ENCODE measurements at regions not wholly inside any gene's neighbourhood (a gene's known extent, or its start where the extent isn't known, plus 50 kb on each side); places are given as distances from the start of the nearest gene placed in this dataset.

DNA sequence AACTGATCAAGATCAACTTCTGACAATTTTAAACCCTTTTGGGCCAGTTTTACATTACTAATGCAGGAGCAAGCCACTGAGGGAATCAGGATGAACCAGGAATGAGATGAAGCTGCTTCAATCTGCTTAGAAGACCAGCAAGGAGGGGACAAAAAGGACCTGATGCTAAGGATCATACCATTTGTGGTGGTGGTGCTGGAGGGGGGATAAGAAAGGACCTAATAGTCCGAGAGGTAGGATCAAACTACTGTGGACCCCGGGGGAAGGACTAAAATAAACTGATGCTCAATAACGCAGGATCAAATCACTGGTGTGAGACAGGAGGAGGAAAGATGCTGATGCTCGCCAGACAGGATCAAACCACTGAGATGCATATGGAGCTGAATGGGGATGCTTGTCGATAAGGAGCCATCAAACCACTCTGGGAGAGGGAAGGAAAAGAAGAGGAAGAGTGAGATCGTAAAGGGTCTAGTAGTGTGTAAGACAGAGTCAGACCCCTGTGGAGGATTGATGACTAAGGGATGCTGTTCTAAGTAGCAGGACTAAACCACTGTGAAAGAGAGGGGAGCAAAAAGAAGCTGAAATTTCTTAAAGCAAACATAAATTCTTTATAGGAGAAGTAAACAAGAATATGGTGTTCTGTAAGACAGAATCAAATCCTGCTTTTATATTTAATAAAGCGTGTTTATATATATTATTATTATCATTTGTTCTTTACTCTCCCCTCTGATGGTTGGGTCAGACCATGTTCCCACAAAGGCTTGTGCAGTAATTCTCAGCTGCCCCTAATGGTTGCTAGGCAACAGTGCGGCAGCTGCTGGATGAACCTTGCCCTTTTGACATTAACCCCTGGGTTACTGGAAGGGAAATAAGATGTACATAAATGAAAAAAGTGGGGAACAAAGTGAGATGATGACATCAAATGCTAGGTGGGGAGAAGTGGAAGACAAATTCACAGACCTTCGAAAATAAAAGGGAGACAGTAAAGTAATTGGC is 432.5 kb upstream of the FGF16 start:
- TF ChIP-seq, protein P1, sequence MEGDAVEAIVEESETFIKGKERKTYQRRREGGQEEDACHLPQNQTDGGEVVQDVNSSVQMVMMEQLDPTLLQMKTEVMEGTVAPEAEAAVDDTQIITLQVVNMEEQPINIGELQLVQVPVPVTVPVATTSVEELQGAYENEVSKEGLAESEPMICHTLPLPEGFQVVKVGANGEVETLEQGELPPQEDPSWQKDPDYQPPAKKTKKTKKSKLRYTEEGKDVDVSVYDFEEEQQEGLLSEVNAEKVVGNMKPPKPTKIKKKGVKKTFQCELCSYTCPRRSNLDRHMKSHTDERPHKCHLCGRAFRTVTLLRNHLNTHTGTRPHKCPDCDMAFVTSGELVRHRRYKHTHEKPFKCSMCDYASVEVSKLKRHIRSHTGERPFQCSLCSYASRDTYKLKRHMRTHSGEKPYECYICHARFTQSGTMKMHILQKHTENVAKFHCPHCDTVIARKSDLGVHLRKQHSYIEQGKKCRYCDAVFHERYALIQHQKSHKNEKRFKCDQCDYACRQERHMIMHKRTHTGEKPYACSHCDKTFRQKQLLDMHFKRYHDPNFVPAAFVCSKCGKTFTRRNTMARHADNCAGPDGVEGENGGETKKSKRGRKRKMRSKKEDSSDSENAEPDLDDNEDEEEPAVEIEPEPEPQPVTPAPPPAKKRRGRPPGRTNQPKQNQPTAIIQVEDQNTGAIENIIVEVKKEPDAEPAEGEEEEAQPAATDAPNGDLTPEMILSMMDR (IDR thresholded peaks at IDR 0.05), result no peak

DNA sequence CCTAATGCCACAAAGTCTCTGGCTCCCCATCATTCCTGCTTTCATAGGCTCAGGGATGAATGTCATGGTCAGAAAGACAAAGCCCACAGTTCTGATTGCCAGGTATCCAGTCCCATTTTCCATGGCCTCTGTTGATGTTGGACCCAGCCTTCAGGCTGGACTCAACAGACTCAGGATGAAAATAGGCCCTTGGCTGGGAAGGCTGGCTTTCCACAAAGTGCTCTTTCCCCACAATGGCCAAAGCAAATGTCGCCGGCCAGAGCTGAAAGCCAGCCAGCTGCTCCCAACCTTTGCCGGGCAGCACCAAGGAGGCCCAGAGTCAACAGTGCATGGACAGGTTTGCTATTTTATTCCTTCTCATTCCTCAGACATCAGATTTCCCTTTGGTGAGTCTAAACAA is 430.1 kb upstream of the FGF16 start:
- TF ChIP-seq, protein P1 (IDR thresholded peaks at IDR 0.05), result no peak

DNA sequence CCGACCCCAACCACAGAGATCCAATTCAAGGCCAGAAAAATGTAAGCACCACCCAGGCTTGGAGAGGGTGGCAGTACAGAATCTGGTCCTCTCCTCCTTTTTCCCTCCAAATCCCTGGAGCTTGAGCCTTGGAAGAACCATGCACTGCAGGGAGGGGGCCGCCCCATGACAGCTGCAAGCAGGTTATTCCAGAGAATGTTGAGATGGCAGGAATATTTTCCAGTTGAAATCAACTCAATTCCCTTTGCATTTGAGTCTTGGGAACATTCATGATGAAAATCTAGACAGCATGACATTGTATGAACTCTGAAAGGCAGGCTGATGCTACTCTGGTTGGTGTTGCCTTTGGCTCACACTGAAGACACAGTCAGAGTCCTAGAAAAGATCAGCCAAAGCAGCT is 386.6 kb upstream of the FGF16 start:
- TF ChIP-seq, protein P1 (IDR thresholded peaks at IDR 0.05), result no peak

DNA sequence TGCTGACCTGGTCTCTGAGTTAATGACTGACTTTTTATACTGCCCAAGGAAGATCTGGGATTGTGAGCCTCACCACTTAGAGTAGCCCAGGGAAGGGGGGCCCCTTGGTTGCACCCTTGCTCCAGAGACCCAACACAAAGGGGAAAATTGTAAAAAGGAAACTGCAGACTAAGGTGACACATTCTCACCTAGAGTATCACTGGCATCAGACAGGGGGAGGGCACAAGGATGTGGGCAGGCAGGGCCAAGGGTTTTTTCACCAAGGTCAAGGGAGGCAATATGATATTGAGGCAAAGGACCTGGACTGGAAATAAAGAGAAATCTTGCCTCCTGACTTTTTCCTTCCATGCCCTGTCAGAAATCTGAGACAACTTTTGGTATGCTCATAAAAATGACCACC is 386.2 kb upstream of the FGF16 start:
- TF ChIP-seq, protein P1 (IDR thresholded peaks at IDR 0.05), result no peak

DNA sequence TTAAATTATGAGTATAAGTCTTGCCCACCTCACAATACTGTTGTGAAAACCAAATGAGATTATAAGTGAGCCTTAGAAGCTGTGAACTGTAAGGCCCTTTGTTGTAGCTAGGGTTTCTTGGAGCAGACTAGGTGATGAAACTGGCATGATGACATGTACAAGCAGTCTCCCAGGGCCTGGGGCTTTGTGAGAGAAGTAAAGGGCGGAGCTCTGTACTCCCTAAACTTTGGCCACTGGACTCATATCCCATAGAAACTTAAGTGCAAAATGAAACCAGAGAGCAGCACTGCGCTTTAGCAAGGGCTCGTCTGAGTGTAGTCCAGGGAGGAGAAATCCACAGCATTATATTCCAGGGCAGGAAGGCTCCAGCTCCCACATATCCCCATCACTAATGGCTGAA is 385.6 kb upstream of the FGF16 start:
- TF ChIP-seq, protein P1 (IDR thresholded peaks at IDR 0.05), result no peak

DNA sequence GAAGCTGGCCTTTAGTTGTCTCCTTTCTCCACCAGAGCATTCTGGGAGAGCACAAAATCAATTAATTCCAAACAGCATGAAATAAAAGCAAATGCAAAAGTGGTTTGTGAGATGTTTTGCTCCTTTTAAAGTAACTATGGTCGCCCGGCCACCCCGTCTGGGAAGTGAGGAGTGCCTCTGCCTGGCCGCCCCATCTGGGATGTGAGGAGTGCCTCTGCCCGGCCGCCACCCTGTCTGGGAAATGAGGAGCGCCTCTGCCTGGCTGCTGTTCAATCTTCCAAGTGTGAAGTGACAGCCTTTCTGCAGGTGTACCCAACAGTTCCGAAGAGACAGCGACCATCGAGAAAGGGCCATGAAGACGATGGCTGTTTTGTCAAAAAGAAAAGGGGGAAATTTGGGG is 381.3 kb upstream of the FGF16 start:
- TF ChIP-seq, protein P1 (IDR thresholded peaks at IDR 0.05), result no peak

DNA sequence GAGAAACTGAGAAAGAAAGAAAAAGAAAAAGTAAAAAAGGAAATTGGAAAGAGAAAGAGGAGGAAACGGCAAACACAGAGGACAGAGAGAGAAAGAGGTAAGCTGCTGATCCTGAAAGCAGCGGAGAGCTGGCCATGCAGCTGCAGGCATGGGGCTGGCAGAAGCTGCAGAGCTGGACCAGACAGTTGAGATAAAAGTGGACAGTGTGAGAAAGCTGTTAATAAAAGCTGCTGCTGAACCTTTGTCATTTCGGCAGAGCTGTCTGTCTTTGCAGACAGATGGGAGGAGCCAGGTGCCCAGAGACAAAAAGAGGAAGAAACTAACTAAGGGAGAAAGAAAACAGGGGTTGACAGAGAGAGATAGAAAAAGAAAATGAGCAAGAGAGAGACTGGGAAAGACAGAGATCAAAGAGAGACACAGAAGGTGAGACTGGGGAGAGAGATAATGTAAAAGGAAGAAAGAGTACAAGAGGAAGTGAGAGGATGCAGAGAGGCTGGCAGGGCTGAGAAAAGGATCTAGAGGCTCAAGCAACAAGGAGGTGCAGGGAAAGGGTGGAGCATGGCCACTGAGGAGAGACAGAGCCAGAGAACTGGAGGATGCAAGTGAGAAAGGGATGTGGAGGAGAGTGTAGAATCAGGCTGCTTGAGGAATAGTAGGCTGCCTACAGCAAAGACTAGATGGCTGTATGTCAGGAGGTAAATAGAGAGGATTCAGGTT is 376.8 kb upstream of the FGF16 start:
- TF ChIP-seq, protein P1 (IDR thresholded peaks at IDR 0.05), result no peak

Measured in LNCAP (cell line).